ENCODE measurements at regions not wholly inside any gene's neighbourhood (a gene's known extent, or its start where the extent isn't known, plus 50 kb on each side); places are given as distances from the start of the nearest gene placed in this dataset.

GRCh38 chr21:17462276-17462981 is 50.4 kb upstream of the CXADR start:
- TF ChIP-seq, protein P1, sequence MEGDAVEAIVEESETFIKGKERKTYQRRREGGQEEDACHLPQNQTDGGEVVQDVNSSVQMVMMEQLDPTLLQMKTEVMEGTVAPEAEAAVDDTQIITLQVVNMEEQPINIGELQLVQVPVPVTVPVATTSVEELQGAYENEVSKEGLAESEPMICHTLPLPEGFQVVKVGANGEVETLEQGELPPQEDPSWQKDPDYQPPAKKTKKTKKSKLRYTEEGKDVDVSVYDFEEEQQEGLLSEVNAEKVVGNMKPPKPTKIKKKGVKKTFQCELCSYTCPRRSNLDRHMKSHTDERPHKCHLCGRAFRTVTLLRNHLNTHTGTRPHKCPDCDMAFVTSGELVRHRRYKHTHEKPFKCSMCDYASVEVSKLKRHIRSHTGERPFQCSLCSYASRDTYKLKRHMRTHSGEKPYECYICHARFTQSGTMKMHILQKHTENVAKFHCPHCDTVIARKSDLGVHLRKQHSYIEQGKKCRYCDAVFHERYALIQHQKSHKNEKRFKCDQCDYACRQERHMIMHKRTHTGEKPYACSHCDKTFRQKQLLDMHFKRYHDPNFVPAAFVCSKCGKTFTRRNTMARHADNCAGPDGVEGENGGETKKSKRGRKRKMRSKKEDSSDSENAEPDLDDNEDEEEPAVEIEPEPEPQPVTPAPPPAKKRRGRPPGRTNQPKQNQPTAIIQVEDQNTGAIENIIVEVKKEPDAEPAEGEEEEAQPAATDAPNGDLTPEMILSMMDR (IDR thresholded peaks at IDR 0.05; ENCODE audit: extremely low read depth, insufficient read depth, missing control alignments): no peak
- DNase-seq (ENCODE audit: low spot score): no peak
- in situ Hi-C loops (cut with MboI; ENCODE audit: low pct_unique_long_range_greater_than_20kb, low sequenced_read_pairs, unreplicated experiment): no loop called here
